Suppressor macrophage treated with lipopolysaccharide for 1 hour (primary cell): ENCODE measurements at regions not wholly inside any gene's neighbourhood (a gene's known extent, or its start where the extent isn't known, plus 50 kb on each side); places are given as distances from the start of the nearest gene placed in this dataset.

ENCODE experiments used
- DNase-seq, 3 donors: peaks; one replicate each; pipeline ENCODE4 v3.0.0-alpha.2; 2020 to 2022

DNA sequence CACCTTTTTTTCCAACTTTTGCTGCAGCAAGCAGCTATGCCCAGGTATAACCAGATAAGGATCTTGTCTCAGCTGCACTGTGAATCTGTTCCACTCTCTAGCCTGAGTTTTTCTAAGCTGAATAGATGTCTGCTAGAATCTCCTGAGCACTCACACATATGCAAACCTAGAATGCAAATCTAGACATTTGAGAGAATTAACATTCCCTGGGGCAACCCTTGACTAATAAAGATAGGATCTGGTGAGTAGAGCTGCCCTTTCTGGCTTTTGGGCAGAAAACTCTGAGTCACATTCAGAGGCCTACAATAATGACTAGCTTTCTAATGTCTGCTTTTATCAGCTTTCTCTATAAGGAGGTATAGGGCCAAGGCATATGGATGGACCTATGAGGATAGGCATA is 61.4 kb upstream of the BARHL2 start:
- DNase-seq = no peak

- no peak for DNase-seq
Observed at GRCh38 chr1:90773812-90774211, 56.7 kb upstream of the BARHL2 start.

DNA sequence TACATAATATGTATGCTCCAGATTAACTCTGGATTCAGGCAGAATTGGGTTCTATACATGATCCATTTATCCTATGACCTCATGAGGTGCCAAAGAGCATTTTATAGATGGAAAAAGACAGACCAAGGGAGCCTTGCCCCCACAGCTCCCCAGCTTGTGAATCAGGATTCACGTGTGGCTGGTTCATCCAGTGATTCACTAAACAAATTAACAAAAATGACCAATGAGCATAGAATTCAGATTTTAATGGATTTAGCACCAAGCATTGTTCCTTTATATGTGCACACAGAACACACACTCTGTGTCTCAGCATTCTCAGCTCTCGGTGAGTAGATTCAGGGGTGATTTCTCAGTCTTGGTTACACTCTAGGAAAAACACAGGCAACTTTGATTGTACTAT is 51.7 kb upstream of the BARHL2 start:
- no peak for DNase-seq

DNA sequence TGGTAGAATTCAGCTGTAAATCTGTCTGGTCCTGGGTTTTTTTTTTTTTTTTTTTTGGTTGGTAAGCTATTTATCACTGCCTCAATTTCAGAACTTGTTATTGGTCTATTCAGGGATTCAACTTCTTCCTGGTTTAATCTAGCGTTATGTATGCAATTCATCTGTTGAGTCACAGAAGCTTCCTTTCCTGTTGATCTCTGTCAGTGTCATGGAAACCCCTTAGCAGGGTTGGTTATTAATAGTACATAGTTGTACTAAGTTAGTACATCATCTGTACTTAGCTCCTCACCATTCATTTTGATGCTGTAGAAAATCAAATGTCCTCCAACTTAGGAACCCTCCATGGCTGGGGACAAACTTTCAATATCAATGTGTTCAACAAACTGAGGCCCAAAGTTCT is 51.0 kb upstream of the BARHL2 start:
- no peak for DNase-seq
